OCI-LY3 (cell line): ENCODE measurements at regions not wholly inside any gene's neighbourhood (a gene's known extent, or its start where the extent isn't known, plus 50 kb on each side); places are given as distances from the start of the nearest gene placed in this dataset.

ENCODE experiments used
- EZH2phosphoT487 ChIP-seq: fragments of 200-600 bp; shearing (Covaris generic); IDR thresholded peaks from 2 replicates; pipeline ENCODE4 v1.6.1; 2018; ENCODE audit warnings: antibody characterized with exemption, mixed run types, low read depth
- TF ChIP-seq, protein P1 (sequence below): fragments of 200-600, 300-600 bp; sonication (generic); IDR thresholded peaks from 2 replicates; pipeline ENCODE4 v1.5.1; 2014; ENCODE audit warnings: antibody characterized with exemption, low read length, low read depth

DNA sequence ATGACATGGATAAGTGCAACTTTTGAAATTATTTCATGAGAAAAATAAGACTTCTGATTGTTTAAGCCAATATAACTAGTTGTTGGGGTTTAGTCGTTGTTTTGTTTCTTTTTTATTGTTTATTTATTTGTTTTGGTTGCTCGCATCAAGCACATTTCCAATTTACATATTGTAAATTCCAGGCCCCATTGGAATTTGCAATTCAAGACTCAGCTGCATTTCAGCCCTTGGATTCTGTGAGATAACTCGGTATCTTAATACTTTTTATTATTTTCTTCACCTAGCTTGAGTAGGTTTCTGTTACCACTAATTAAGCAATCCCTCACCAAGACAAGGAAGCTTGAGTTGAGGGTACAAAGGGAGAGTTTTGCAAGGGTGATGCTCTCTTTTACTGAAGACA, 318.3 kb upstream of the GATB start:
- TF ChIP-seq, protein P1, sequence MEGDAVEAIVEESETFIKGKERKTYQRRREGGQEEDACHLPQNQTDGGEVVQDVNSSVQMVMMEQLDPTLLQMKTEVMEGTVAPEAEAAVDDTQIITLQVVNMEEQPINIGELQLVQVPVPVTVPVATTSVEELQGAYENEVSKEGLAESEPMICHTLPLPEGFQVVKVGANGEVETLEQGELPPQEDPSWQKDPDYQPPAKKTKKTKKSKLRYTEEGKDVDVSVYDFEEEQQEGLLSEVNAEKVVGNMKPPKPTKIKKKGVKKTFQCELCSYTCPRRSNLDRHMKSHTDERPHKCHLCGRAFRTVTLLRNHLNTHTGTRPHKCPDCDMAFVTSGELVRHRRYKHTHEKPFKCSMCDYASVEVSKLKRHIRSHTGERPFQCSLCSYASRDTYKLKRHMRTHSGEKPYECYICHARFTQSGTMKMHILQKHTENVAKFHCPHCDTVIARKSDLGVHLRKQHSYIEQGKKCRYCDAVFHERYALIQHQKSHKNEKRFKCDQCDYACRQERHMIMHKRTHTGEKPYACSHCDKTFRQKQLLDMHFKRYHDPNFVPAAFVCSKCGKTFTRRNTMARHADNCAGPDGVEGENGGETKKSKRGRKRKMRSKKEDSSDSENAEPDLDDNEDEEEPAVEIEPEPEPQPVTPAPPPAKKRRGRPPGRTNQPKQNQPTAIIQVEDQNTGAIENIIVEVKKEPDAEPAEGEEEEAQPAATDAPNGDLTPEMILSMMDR: no peak
- no peak for TF ChIP-seq EZH2phosphoT487
